Globus pallidus (tissue), 1 donor: ENCODE measurements at regions not wholly inside any gene's neighbourhood (a gene's known extent, or its start where the extent isn't known, plus 50 kb on each side); places are given as distances from the start of the nearest gene placed in this dataset.
A peak's percentile ranks its signal among the peaks of the same experiment; 100 is the strongest.

ENCODE experiments used
- DNase-seq: peaks from one replicate; pipeline ENCODE4 v3.0.0-alpha.2; 2015; ENCODE audit warnings: low spot score

DNA sequence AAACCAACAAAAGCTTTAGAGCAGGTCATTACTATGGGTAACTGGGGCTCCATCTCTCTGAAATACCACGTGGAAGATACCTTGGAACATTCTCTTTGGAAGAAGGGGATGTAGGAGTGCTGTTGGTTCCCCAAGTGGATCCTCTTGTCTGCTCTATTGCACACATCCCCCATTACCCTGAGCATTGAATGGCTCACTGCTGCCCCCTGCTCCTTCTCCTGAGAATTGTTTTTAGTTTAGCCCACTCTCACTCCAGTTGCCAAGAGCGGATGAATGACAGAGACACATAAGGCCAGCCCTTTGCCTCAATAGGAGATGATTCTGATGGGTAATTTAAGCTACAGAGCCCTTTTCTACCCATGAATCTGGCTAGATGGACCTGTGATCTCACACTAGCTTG, 135.6 kb upstream of the SUCLG2 start:
- peak; percentile 47 for DNase-seq

DNA sequence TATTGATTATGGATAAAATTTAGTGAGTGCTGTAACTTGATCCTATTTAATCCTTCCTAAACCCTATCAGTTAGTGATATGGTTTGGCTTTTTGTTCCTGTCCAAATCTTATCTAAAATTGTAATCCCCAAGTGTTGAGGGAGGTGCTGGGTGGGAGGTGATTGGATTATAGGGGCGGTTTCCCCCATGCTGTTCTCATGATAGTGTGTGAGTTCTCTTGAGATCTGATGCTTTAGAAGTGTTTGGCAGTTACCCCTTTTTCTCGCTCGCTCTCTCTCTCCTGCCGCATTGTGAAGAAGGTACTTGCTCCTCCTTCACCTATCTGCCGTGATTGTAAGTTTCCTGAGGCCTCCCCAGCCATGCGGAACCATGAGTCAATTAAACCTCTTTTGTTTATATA, 134.0 kb upstream of the SUCLG2 start:
- DNase-seq: no peak

- no peak for DNase-seq
Observed at GRCh38 chr3:67783281-67784250, 129.2 kb upstream of the SUCLG2 start.

GRCh38 chr3:67781871-67782270, 127.5 kb upstream of the SUCLG2 start:
- DNase-seq: no peak

DNA sequence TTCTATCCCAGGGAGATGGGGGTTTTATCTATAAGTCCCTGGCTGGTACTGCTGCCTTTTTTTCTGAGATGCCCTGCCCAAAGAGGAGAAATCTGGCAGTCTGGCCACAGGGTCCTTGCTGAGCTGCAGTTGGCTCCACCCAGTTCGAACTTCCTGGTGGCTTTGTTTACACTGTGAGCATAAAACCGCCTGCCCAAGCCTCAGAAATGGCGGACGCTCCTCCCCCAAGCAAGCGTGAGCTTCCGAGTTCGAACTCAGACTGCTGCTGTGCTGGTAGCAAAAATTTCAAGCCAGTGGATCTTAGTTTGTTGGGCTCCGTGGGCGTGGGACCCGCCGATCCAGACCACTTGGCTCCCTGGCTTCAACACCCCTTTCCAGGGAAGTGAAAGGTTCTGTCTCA, 126.8 kb upstream of the SUCLG2 start:
- no peak for DNase-seq

DNA sequence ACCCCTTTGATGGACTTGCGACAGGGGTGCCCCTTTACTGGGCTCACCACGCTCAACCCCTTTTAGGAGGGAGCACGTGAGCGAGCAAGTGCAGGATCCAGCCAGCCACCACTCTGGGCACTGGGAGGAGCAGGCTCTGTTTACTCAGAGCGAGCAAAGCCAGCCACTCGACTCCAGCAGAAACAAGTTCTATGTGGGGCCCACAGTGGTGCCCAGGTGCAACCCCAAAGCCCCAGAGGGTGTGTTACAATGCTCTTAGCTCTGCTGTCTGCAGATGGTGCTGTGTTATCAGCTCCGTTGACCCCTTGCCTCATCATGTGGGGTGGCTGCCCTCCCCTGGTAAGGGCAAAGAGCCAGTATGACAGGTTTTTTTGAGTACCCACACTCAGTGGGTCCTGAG, 120.3 kb upstream of the SUCLG2 start:
- no peak for DNase-seq

DNA sequence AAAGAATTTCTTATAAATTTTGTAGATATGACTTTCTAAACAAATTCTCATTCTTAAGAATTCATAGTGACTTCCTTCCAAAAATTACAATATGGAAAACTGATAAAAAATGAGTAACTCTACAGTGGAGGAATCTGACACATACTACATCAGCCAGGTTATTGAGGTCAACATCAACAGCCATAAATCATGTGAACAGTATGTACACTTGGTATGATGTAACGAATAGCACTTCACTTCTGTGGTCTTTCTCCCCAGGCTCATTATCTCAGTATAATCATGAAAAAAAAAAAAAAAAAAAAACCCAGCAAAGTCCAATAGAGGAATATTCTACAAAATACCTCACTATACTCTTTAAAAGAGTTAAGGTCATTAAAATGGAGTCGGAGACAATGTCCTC, 111.2 kb upstream of the SUCLG2 start:
- DNase-seq: no peak

GRCh38 chr3:67745296-67745695, 90.9 kb upstream of the SUCLG2 start:
- DNase-seq: no peak

DNA sequence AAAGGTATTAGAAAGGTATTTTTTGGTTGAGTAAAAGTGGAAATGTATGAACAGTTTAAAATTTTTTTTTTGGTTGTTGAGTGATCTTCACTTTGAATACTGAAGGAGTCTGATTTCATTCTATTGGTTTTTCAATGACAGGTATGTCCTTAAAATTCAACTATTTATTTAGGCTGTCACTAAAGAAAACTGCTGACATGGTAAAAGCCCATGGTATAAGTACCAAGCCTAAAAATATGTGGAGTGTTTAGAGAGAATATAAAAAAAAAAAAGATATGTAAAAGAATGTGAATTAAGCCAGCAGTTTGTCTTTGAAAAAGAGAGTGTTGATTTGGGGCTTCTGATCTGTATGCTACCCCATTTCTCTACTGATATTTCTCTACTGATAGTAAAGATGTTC, 90.3 kb upstream of the SUCLG2 start:
- DNase-seq: no peak

DNA sequence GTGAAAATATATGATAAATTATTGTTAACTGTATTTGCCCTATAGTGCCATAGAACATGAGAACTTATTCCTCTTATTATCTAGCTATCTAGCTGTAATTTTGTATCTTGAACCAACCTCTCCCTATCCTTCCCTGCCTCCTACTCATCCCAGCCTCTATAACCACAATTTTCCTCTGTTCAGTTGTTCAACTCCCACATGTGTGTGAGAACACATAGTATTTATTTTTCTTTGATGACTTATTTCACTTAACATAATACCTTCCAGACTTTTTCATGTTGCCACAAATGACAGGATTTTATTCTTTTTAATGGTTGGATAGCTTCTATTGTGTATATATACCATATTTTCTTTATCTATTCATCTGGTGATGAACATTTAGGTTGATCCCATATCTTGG, 85.4 kb upstream of the SUCLG2 start:
- DNase-seq: no peak

DNA sequence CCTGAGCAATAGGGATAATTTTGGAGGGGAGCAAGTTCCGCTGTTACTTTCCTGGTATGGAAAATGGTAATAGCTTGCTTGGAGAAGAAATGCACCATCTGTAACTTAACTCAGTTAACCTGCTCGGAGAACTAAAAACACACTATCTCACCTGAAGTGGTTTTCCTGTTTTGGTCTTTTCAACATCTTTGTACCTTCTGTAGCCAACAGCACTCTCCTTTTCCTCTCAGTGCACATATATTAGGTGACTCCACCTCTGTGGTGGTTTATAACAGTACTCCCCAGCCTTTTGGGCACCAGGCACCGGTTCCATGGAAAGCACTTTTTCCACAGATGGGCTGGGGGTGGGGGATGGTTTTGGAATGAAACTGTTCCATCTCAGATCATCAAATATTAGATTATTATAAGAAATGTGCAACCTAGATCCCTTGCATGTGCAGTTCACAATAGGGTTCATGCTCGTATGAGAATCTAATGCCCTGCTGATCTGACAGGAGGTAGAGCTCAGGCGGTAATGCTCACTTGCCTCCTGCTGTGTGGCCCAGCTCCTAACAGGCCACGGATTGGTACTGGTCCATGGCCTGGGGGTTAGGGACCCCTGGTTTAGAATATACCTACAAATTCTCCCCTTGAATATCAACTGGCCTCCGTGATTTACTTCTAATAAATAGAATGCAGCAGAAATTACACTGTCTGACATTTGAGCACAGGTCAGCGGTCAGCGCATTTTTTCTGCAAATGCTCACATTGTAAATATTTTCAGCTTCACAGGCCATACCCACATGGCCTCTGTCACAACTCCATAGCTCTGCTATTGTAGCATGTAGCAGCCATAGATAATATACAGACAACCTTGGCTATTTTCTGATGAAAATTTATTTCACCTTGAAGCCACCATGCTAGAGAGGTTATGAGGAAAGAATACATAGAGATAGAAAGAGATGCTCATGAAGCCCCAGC, 83.8 kb upstream of the SUCLG2 start:
- DNase-seq: no peak

GRCh38 chr3:67737140-67737539, 82.7 kb upstream of the SUCLG2 start:
- DNase-seq: no peak

- DNase-seq: no peak
Observed at GRCh38 chr3:67733269-67733950, 79.0 kb upstream of the SUCLG2 start.

- no peak for DNase-seq
Observed at GRCh38 chr3:67724434-67724833, 70.0 kb upstream of the SUCLG2 start.

DNA sequence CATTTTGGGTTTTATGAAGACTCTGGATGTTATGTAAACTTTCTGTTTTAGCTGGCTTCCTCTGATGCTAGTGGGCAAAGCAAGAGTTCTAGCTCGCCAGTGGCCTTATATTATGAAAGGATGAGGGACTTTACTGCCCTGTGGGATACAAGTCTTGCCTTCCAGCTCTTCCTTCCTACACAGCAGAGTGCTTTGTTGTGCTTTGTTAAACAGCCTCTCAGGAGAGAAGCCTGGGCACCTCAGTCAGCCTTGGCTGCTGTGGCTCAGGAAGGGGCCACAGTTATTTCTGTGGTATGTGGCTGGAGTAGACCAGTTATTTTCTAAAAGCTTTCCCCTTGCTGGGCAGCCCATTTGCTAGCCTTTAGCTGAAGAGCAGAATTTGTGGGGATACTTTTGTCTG, 69.5 kb upstream of the SUCLG2 start:
- DNase-seq: no peak

DNA sequence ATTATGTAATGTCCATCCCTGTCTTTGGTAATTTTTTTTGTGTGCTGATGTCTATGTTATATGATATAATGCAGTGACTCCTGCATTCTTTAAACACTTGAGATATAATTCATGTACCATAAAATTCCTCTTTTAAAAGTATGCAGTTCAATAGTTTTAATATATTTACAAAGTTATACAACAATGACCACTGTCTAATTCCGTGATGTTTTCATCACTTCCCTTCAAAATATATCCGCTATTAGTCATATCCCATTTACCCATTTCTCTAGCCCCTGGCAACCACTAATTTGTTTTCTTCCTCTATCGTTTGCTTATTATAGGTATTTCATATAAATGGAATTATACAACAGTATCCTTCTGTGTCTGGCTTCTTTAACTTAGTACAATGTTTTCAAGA, 64.9 kb upstream of the SUCLG2 start:
- DNase-seq: no peak

- DNase-seq: no peak
Observed at GRCh38 chr3:67715971-67716370, 61.6 kb upstream of the SUCLG2 start.

GRCh38 chr3:67713764-67714469, 59.5 kb upstream of the SUCLG2 start:
- peak; percentile 17 for DNase-seq

DNA sequence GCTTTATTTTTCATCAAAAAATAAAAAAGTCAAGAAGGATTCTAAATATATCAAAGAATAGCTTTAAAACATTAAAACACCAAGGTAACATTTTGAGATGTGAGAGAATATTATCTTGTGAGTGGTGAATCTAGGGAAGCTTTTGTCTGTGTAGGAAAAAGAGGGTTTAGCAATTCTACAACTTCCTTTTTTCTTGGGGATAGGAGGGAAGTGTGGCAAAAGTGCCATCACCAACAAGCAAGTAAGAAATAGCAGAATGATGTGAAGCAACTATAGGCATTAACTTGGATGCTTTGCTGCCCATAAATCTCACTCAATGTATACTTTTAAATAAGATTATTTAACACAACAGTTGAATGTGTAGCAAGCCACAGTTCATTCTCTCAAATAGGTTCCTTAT, 57.8 kb upstream of the SUCLG2 start:
- peak; percentile 26 for DNase-seq

DNA sequence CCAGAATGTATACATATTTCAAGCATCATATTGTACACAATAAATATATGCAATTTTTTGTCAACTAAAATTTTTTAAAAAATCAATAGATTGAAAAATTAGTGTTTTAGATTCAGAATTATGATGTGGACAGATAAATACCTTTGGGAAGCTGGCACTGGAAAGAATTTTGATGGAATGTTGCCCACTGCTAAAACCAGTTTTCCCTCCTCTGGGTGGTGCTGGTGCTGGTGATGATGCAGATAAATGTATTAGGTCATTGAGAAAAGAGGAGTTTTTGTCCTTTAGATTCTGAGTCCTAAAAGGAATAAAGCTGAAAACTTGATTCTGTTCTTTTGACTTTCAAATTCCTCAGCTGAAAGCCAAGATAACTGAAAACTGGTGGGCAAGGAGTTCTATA, 56.0 kb upstream of the SUCLG2 start:
- no peak for DNase-seq

DNA sequence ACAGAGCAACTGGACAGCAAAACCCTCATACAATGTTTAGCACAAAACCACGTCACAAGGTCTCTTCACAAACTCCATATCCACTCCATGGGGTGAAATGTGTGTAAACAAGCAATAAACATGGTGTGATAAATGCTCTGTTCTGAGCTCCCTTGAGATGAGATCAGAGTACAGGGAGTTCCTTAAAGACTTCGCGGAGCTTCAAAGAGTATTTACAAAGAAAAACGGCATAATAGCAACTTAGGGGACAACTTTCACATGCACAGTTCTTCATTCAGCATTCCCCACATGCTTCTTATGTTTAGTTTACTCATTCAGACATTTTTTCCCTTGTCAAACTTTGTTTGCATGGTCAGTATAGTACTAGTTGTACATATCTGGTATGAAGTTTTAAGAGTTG, 52.5 kb upstream of the SUCLG2 start:
- DNase-seq: no peak

- DNase-seq: no peak
Observed at GRCh38 chr3:67704322-67704721, 49.9 kb upstream of the SUCLG2 start.
